AML-193 (cell line): ENCODE measurements at regions not wholly inside any gene's neighbourhood (a gene's known extent, or its start where the extent isn't known, plus 50 kb on each side); places are given as distances from the start of the nearest gene placed in this dataset.
"Not testable (repeated sequence)": the region's sequence is repeated elsewhere in the genome, so short reads cannot be mapped to it uniquely, and the experiment has no call there.

Experiments
- DNase-seq, 2 experiments: peaks; one replicate each; lab custom pipeline; 2025; lab: John Stamatoyannopoulos, UW

- no peak for DNase-seq
These were observed 277.6 kb upstream of the PLEKHG7 start for GRCh38 chr12:92425165-92425564.

- DNase-seq, result no peak
These were observed 278.5 kb upstream of the PLEKHG7 start for GRCh38 chr12:92424338-92424737.

DNA sequence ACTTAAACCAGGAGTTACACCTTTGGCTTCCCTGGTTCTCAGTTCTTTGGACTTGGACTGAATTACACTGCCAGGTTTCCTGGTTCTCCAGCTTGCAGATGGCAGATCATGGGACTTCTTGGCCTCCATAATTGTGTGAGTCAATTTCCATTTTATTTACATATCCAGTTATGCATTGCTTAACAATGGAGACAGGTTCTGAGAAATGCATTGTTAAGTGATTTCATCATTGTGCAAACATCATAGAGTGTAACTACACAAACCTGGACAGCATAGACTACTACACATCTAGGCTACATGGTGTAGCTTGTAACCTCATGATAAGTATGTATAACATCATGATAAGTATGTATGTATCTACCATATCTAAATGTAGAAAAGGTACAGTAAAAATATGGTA, 276.1 kb upstream of the BTG1 start:
- no peak for DNase-seq

DNA sequence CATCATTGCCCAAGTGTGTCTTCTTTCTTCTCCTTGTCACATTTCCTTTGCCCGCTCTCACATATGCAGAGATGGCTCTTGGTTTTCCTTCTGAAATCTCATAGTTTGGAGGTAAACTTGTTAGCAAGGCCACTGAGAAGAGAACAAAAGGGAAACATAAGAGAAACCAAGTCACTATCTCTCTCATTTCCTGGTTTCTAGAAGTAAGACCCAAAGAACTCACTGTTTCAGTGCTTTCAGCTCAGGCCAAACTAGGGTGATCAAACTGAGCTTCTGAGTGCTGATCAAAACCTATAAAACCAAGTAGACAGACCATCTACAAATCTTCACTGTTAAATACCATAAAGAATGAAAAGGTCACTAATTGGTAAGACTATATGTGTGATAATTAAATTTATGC, 275.4 kb upstream of the BTG1 start:
- no peak for DNase-seq

- no peak for DNase-seq
These were observed 273.6 kb upstream of the BTG1 start for GRCh38 chr12:92419201-92419600.

DNA sequence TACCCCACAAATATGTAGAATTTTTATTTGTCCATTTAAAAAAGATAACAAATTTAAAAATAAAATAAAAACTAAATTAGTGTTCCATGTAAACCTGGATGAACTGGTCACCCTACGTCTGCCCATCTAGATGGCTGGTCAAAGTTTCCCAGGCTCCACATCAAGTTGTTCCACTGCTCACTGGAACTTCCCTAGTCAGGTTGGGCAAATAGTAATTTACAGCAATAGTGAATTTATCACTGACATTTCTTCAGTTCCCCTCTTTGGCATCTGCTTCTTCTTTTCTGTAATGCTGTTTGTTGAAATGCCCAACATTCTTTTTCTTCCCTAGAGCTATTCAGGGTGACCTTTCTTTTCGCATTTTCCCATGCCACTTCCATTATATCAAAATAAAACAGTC, 272.7 kb upstream of the BTG1 start:
- no peak for DNase-seq

DNA sequence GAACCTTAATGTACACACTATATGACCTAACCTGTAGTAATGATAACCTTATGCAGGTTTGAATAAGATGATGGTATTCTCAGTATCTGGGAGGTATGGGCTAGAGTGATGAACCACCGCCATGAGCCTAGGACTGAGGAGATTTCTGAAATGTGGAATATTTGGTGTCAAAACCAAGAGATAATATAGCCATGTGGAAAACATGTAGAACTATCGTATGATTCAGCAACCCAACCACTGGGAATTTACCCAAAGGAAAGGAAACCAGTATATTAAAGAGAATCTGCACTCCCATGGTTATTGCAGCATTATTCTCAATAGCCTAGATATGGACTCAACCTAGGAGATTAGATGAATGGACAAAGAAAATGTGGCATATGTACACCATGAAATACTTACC, 271.7 kb upstream of the BTG1 start:
- DNase-seq, result no peak

- no peak for DNase-seq
These were observed 270.8 kb upstream of the BTG1 start for GRCh38 chr12:92416385-92416812.

DNA sequence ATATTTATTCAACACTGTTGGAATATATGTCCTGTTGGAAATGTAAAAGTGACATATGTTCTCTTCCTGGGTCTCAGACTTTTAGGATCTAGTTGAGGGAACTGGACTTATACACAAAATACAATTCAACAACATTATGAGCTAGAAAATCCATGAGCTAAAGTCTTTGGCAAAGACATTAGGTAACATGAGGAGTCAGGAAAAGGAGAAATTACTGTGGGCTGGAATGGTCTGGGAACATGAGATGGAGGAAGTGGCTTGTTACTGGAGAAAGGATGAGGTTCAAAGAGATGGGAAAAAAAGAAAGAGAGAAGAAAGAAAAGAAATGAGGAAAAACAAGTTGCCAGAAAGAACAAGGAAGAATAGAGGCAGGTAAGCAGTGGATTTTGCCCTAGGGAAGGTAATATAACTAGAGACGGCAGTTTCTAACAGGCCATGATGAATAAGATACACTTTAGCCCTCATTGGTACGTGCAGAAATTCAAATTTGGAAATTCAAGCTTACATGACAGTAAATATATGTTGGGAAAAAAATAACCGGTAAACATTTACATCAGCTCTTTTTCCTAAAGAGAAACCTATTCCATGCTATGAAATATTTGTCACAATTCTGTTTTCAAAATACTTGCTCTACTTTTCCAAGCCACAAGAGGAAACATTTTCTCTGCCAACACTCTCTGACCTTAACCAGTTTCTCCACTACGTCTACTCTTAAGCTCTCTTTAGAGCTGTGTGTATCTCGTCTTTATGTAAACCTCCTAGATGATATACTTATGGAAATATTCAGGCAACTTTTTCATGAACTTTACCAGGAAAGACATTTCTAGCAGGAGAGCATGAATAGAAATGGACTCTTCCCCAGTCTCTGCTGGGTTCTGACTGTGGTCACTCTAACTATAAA, 268.8 kb upstream of the BTG1 start:
- no peak for DNase-seq

GRCh38 chr12:92413286-92413685, 267.6 kb upstream of the BTG1 start:
- no peak for DNase-seq

DNA sequence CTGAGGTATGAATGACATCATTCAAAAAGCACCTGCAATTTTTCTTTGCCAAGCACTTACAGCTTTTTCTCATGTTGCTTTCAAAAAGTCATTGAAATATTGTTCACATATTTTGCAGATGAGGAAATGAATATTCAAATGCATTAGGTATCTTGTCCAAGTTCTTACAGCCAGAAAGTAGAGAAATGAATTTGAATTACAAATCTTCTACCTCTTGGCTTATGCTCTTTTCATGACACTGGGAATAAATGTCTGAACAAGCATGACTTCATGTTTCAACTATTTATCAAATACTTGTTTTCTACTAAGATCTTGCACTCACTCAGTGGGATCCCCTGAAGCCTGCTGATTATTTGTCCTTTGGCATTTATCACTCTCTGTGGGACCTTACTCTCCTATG, 267.2 kb upstream of the BTG1 start:
- no peak for DNase-seq

GRCh38 chr12:92411687-92412086, 266.0 kb upstream of the BTG1 start:
- no peak for DNase-seq

DNA sequence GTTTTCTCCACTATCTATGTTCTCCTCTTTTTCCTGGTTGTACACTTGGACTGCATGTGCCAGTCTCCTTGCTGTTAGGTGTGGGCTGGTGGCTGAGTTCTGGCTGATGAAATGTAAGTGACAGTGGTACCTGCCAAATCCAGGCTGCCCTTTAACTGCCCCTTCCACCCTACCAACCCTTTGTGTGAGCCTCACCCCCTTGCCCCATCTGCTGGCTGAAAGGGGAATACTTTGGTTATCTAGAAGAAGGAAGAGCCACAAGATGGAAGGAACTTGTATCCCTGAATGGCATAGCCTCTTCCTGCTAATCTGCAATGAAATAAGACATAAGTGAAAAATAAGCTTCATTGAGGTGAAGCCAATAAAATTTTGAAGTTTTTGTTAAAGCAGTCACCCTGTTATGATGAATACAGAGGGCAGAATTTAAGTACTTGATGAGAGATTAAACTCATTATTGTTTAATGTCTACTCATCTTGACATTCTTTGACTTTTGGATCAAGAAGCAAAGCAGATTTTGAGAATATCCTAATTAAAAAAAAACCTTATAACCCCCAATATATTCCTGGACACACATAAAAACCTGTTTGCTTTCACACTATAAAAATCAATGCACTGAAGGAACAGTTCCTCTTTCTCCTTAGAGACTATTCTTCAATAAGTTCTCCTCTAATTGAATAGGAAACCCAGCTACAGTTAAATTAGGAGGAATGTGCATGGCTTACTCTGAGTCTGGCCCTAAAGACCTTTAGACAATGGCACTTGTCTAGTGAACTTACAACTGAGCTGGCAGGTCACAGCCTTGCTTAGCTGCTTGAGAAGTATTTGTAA, 262.6 kb upstream of the BTG1 start:
- DNase-seq, result peak; percentile 36 to 46

DNA sequence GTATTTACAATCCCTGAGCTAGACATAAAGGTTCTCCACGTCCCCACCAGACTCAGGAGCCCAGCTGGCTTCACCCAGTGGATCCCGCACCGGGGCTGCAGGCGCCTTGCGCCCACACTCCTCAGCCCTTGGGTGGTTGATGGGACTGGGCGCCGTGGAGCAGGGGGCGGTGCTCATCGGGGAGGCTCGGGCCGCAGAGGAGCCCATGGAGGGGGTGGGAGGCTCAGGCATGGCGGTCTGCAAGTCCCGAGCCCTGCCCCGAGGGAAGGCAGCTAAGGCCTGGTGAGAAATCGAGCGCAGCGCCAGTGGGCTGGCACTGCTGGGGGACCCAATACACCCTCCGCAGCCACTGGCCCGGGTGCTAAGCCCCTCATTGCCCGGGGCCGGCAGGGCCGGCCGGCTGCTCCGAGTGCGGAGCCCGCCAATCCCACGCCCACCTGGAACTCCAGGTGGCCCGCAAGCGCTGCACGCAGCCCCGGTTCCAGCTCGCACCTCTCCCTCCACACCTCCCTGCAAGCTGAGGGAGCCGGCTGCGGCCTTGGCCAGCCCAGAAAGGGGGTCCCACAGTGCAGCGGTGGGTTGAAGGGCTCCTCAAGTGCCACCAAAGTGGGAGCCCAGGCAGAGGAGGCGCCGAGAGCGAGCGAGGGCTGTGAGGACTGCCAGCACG, 260.9 kb upstream of the BTG1 start:
- not testable (repeated sequence) for DNase-seq

DNA sequence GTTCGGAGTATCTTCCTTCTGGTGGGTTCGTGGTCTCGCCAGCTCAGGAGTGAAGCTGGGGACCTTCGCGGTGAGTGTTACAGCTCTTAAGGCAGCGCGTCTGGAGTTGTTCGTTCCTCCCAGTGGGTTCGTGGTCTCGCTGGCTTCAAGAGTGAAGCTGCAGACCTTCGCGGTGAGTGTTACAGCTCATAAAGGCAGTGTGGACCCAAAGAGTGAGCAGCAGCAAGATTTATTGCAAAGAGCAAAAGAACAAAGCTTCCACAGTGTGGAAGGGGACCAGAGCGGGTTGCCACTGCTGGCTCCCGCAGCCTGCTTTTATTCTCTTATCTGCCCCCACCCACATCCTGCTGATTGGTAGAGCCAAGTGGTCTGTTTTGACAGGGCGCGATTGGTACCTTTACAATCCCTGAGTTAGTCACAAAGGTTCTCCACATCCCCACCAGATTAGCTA, 260.2 kb upstream of the BTG1 start:
- not testable (repeated sequence) for DNase-seq

- no peak for DNase-seq
These were observed 259.3 kb upstream of the BTG1 start for GRCh38 chr12:92404921-92405320.

GRCh38 chr12:92404259-92404894, 258.7 kb upstream of the BTG1 start:
- DNase-seq, result no peak

- DNase-seq, result no peak
These were observed 257.8 kb upstream of the BTG1 start for GRCh38 chr12:92403210-92404175.

DNA sequence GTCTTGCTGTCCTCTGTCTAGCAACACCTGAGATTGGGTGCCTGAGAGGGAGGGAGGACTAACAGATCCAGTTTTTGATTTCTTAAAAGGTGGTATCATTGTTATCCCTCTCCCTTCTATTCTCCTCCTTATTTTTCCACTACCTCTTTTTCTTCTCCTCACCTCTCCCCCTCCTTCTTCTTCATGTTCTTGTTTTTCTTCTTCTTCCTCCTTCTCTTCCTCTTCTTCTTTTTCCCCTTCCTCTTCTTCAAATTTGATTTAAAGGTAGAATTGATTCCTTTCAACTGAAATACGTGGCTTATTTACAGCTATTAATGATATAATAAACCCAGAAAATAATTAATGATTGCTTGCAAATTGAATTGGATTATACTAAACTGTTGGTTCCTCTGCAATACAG, 256.8 kb upstream of the BTG1 start:
- DNase-seq, result no peak

GRCh38 chr12:92400006-92400405, 254.4 kb upstream of the BTG1 start:
- no peak for DNase-seq
